ENCODE measurements at regions not wholly inside any gene's neighbourhood (a gene's known extent, or its start where the extent isn't known, plus 50 kb on each side); places are given as distances from the start of the nearest gene placed in this dataset.

DNA sequence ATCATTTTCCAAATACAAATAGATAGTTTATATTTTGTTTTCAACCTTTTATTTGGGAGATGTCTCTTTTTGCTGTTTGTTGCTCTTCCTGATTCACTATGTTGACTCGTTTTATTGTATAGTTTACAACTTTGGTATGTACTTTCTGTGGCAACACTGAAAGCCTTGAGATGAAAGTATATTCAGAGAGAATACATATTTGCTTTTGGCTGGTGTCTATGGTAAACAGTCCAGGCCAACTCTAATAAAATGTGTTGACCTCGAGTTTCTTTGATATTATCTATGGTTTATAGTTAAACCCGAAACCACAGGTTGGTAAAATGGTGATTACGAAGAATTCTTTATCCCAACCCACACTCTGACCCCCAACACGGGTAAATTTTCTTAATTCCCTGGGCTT lies 919.6 kb upstream of the MAP3K7 start:
- TF ChIP-seq, protein P1, sequence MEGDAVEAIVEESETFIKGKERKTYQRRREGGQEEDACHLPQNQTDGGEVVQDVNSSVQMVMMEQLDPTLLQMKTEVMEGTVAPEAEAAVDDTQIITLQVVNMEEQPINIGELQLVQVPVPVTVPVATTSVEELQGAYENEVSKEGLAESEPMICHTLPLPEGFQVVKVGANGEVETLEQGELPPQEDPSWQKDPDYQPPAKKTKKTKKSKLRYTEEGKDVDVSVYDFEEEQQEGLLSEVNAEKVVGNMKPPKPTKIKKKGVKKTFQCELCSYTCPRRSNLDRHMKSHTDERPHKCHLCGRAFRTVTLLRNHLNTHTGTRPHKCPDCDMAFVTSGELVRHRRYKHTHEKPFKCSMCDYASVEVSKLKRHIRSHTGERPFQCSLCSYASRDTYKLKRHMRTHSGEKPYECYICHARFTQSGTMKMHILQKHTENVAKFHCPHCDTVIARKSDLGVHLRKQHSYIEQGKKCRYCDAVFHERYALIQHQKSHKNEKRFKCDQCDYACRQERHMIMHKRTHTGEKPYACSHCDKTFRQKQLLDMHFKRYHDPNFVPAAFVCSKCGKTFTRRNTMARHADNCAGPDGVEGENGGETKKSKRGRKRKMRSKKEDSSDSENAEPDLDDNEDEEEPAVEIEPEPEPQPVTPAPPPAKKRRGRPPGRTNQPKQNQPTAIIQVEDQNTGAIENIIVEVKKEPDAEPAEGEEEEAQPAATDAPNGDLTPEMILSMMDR (IDR thresholded peaks at IDR 0.05; ENCODE audit: control insufficient read depth, extremely low read depth, insufficient read depth): no peak
- peak; percentile 93 for DNase-seq (ENCODE audit: low read depth)
- no peak overlapping the region for H3K4me3 ChIP-seq (ENCODE audit: low read depth, low read length)

DNA sequence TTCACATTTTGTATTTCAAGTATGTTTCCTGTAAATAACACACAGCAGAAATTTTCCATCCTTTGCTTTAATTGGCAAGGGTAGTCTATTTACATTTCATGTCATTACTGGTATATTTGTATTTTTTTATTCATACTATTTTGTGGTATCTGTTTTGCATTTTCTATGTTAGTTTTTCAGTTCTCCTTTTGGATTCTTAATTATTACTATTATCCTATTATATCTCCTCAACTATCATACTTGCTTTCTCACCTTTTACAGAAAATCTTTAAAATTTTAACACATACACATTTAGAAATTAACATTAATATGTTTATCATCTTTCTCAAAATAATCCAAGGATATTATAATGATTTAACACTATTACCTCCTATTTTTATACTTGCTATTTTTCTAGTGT lies 918.3 kb upstream of the MAP3K7 start:
- no peak for DNase-seq (ENCODE audit: low read depth)
- H3K4me3 ChIP-seq (ENCODE audit: low read depth, low read length): no peak overlapping the region
- TF ChIP-seq, protein P1 (IDR thresholded peaks at IDR 0.05; ENCODE audit: control insufficient read depth, extremely low read depth, insufficient read depth): no peak

DNA sequence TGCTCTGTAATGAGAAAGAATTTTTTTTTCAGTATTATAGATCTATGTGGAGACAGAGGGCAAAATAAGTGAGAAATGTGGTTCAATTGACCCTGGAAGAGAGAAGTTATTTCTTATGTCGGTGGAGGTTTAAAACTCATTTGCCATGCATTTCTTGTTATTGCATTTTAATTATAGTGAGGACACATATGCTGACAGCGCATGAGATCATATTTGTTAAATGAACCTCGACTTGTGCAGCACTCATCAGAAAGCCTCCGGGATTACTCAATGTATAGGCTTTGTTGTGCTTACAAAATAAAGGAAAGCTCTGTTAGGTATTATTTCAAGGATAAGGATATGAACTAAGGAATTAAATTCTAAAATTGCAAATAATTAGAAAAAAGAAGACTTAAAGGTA lies 915.1 kb upstream of the MAP3K7 start:
- no peak for DNase-seq (ENCODE audit: low read depth)
- H3K4me3 ChIP-seq (ENCODE audit: low read depth, low read length): no peak overlapping the region
- TF ChIP-seq, protein P1 (IDR thresholded peaks at IDR 0.05; ENCODE audit: control insufficient read depth, extremely low read depth, insufficient read depth): no peak

DNA sequence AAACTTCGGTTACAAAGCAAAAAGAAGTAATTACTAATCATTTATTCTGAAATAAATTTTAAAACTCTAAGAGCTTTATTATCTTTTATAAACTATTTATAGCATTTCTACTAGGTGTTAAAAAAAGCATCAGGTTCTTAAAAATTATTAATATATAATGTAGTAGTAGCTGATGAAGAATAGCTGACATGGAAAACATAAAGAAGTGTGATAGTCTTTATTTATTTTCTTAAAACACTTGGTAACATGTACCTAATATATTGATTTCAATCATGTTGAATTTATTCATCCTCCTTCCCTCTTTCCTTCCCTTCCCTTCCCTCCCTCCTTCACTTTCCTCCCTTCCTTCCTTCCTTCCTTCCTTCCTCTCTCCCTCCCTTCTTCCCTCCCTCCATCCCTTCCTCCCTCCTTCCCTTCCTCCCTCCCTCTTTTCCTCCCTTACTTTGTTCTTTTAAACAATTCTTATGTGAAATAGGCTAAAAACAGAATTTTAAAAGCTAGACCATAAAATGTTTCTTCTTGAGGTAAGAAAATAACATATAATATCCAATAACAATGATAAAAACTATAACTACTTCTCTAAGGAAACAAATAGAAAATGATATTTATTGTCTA lies 913.9 kb upstream of the MAP3K7 start:
- TF ChIP-seq, protein P1 (IDR thresholded peaks at IDR 0.05; ENCODE audit: control insufficient read depth, extremely low read depth, insufficient read depth): no peak
- DNase-seq (ENCODE audit: low read depth): no peak

DNA sequence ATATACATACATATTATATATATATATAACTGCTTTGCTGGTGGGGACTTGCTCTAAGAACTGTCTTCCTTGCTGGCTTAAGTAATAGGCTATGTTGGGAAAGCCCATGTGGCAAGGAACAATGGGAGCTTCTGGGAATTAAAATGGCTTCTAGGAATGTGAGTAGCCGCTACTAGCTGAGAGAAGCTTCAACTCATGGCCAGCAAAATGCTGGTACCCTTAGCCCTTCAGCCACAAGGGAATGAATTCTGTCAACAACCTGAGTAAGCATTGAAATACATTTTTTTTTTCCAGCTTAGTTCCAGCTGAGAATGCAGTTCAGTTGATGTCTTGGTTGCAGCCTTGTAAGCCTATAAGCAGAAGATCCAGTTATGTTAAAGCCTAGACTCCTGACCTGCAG lies 911.7 kb upstream of the MAP3K7 start:
- no peak for DNase-seq (ENCODE audit: low read depth)
- TF ChIP-seq, protein P1 (IDR thresholded peaks at IDR 0.05; ENCODE audit: control insufficient read depth, extremely low read depth, insufficient read depth): no peak
- no peak overlapping the region for H3K4me3 ChIP-seq (ENCODE audit: low read depth, low read length)

More for the DNA sequence above, 913.9 kb upstream of the MAP3K7 start:
- no peak overlapping the region for H3K4me3 ChIP-seq (ENCODE audit: low read depth, low read length)

DNA sequence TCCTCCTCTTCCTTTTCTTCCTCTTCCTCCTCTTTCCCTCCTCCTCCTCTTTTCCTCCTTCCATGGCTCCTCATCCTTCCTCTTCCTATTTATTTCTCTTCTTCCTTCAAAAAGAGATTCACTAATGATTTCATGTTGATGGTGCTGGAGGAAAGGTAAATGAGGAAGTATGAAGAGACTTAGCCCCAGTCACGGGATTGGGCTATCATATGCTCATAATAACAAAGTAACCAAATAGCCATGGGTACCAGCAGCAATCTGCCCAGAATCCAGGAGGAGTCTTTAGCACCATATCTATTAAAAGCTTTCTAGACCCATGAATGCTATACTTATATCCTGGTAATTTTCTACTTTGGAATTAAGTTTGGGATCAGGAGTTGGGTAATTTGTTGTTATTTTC lies 910.9 kb upstream of the MAP3K7 start:
- no peak overlapping the region for H3K4me3 ChIP-seq (ENCODE audit: low read depth, low read length)
- no peak for DNase-seq (ENCODE audit: low read depth)
- TF ChIP-seq, protein P1 (IDR thresholded peaks at IDR 0.05; ENCODE audit: control insufficient read depth, extremely low read depth, insufficient read depth): no peak

DNA sequence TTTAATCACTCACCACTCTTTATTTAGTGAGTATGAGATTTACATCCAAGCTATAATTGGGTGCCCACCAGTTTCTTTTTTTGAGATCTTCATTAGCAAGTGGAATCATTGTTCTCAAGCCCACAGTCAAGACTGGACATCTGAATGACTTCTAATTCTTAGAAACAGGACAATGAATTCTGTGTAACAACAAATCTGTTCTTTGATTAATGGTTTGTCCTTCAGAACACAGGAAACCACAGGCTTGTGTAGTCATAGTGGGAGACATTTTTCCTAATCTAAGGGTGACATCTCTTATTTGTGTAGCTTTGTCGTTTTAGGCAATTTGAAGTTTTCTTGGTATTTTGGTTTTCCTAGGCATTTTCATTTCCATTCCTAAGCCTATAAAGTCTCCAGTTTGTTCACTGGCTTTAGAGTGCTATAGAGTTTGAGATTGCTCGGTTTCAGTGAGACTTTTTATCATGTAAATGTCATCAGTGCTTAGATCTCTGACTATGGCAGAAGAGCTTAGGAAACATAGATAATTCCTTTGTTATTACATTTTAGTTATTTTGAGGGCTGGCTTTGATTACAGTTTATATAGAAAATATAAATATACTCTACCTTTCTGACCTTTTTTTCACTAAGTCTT lies 903.9 kb upstream of the MAP3K7 start:
- no peak overlapping the region for H3K4me3 ChIP-seq (ENCODE audit: low read depth, low read length)
- DNase-seq (ENCODE audit: low read depth): no peak
- TF ChIP-seq, protein P1 (IDR thresholded peaks at IDR 0.05; ENCODE audit: control insufficient read depth, extremely low read depth, insufficient read depth): no peak
